HL-60 (cell line): ENCODE measurements at regions not wholly inside any gene's neighbourhood (a gene's known extent, or its start where the extent isn't known, plus 50 kb on each side); places are given as distances from the start of the nearest gene placed in this dataset.
"Not testable (repeated sequence)": the region's sequence is repeated elsewhere in the genome, so short reads cannot be mapped to it uniquely, and the experiment has no call there.

ENCODE experiments used
- DNase-seq, 2 experiments: peaks; one replicate each; pipeline ENCODE4 v3.0.0-alpha.2; 2010 to 2020; ENCODE audit warnings: low read depth in 1 of 2, low spot score in 1 of 2
- H3K27ac ChIP-seq: fragments of 250-450 bp; sonication (Bioruptor Pico); replicated peaks from 2 replicates; pipeline ENCODE4 v1.5.1; 2020; ENCODE audit warnings: mild to moderate bottlenecking, moderate library complexity
- H3K27me3 ChIP-seq: fragments of 250-450 bp; sonication (Bioruptor Pico); 2 replicates; pipeline ENCODE4 v1.5.1; 2021; ENCODE audit warnings: mild to moderate bottlenecking, moderate library complexity; ENCODE audit not compliant: insufficient read depth, poor library complexity, severe bottlenecking
- H3K4me3 ChIP-seq: replicated peaks from 2 replicates; pipeline ENCODE4 v1.5.1; 2011; ENCODE audit warnings: mild to moderate bottlenecking, control low read depth, low read length; ENCODE audit not compliant: insufficient read depth
- CTCF ChIP-seq: IDR thresholded peaks from one replicate; pipeline ENCODE4 v1.5.1; 2011; ENCODE audit warnings: low read length, control low read depth, inconsistent platforms; ENCODE audit not compliant: insufficient read depth
- GABPA ChIP-seq: IDR thresholded peaks from 2 replicates; pipeline ENCODE4 v1.6.1; 2012; ENCODE audit warnings: low read depth
- POLR2AphosphoS5 ChIP-seq: IDR thresholded peaks from 2 replicates; pipeline ENCODE4 v1.6.1; 2012; ENCODE audit warnings: low read depth
- REST ChIP-seq: IDR thresholded peaks from 2 replicates; pipeline ENCODE4 v1.6.1; 2012; ENCODE audit warnings: low read depth; ENCODE audit not compliant: insufficient replicate concordance
- SPI1 ChIP-seq: IDR thresholded peaks from 2 replicates; pipeline ENCODE4 v1.6.1; 2012; ENCODE audit warnings: low read depth, mild to moderate bottlenecking, borderline replicate concordance

GRCh38 chr5:104840284-104840683 lies 1277.7 kb upstream of the NUDT12 start:
- DNase-seq = no peak

GRCh38 chr5:104831515-104831914 lies 1268.9 kb upstream of the NUDT12 start:
- H3K27ac ChIP-seq, H3K27me3 ChIP-seq, H3K4me3 ChIP-seq, DNase-seq: not testable (repeated sequence)

More at GRCh38 chr5:104840284-104840683, 1277.7 kb upstream of the NUDT12 start:
- Histone ChIP-seq H3K27ac (no peak overlapping the region), H3K4me3 (no peak overlapping the region), H3K27me3 (no peaks in the 10 kb centered on the region)
- TF ChIP-seq SPI1 = no peak
- TF ChIP-seq REST = no peak

GRCh38 chr5:104821606-104822005 lies 1259.0 kb upstream of the NUDT12 start:
- no peak overlapping the region for H3K27ac ChIP-seq
- no peaks in the 10 kb centered on the region for H3K27me3 ChIP-seq
- TF ChIP-seq CTCF = no peak
- no peak for TF ChIP-seq SPI1
- TF ChIP-seq GABPA = no peak
- TF ChIP-seq POLR2AphosphoS5 = no peak
- no peak for TF ChIP-seq REST
- DNase-seq = no peak
- no peak overlapping the region for H3K4me3 ChIP-seq

- TF ChIP-seq REST (no peak), CTCF (no peak), POLR2AphosphoS5 (no peak), GABPA (no peak), SPI1 (no peak)
- Histone ChIP-seq H3K27me3 (no peaks in the 10 kb centered on the region), H3K4me3 (no peak overlapping the region), H3K27ac (no peak overlapping the region)
- DNase-seq = no peak
Measured at GRCh38 chr5:104817127-104817526, 1254.5 kb upstream of the NUDT12 start.
